ENCODE measurements at regions not wholly inside any gene's neighbourhood (a gene's known extent, or its start where the extent isn't known, plus 50 kb on each side); places are given as distances from the start of the nearest gene placed in this dataset.

GRCh38 chr18:61086657-61087056, 246.6 kb upstream of the CDH20 start (continued):
- TF ChIP-seq TCF12 (IDR thresholded peaks at IDR 0.05; ENCODE audit: low read depth, low read length) (no peak), PHF8 (conservative IDR thresholded peaks at IDR 0.05; ENCODE audit: low read depth, low read length) (no peak), KDM4A (IDR thresholded peaks at IDR 0.05; ENCODE audit: low read depth, low read length, severe bottlenecking) (no peak), CREB1 (IDR thresholded peaks at IDR 0.05) (no peak)

Data from H1 (cell line).